PC-9 (cell line): ENCODE measurements at regions not wholly inside any gene's neighbourhood (a gene's known extent, or its start where the extent isn't known, plus 50 kb on each side); places are given as distances from the start of the nearest gene placed in this dataset.

Source experiments
- EZH2 ChIP-seq: fragments of 200-600 bp; sonication (generic); IDR thresholded peaks from 2 replicates; pipeline ENCODE4 v1.8.0; 2017; ENCODE audit warnings: antibody characterized with exemption, low read depth
- TF ChIP-seq, protein P1 (sequence below): fragments of 200-600 bp; sonication (generic); conservative IDR thresholded peaks from 2 replicates; pipeline ENCODE4 v1.6.1; 2017; ENCODE audit warnings: mixed run types, antibody characterized with exemption, mild to moderate bottlenecking, moderate library complexity

- TF ChIP-seq, protein P1, sequence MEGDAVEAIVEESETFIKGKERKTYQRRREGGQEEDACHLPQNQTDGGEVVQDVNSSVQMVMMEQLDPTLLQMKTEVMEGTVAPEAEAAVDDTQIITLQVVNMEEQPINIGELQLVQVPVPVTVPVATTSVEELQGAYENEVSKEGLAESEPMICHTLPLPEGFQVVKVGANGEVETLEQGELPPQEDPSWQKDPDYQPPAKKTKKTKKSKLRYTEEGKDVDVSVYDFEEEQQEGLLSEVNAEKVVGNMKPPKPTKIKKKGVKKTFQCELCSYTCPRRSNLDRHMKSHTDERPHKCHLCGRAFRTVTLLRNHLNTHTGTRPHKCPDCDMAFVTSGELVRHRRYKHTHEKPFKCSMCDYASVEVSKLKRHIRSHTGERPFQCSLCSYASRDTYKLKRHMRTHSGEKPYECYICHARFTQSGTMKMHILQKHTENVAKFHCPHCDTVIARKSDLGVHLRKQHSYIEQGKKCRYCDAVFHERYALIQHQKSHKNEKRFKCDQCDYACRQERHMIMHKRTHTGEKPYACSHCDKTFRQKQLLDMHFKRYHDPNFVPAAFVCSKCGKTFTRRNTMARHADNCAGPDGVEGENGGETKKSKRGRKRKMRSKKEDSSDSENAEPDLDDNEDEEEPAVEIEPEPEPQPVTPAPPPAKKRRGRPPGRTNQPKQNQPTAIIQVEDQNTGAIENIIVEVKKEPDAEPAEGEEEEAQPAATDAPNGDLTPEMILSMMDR: no peak
- TF ChIP-seq EZH2: no peak
These were observed 77.9 kb downstream of the RFLNA start for GRCh38 chr12:124372831-124373230.
